HG03571 (cell line): ENCODE measurements at regions not wholly inside any gene's neighbourhood (a gene's known extent, or its start where the extent isn't known, plus 50 kb on each side); places are given as distances from the start of the nearest gene placed in this dataset.

Experiments
- ATAC-seq: cut with Tn5 transposase; IDR thresholded peaks from one replicate; pipeline ENCODE4 v1.9.1; 2021; ENCODE audit not compliant: unreplicated experiment

DNA sequence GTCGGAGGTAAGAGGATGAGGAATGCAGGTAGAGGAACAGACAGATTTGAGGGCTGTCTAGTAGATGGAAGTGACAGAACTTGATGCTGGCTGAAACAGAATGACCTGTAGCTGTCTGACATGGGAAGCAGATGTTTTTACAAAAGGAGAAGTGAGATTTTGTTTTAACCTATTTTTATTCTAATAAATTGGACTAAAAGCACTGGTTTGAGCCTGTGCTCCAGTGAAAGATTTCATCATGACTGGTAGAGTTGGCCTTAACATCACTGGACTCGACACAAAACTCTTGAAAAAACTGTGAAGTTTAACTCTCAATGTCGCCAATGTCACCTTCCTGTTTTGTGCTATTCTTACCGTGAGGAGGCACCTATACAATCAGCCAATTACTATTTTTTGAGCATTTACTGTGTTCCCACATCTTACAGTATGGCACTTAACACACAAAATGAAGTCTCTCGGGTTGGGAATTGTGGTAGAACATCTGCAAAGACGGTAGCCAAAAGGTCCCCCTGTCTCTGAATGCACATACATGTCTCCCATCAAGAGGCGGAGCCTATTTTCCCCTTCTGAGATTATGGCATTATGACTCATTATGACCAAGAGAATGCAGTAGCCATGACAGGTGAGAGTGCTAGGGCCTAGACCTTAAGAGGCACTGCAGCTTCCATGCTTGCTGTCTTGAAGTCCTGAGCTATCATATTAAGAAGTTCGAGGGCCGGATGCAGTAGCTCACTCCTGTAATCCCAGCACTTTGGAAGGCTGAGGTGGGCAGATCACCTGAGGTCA, 93.2 kb downstream of the FOXF2 start:
- ATAC-seq: peak; percentile 52

DNA sequence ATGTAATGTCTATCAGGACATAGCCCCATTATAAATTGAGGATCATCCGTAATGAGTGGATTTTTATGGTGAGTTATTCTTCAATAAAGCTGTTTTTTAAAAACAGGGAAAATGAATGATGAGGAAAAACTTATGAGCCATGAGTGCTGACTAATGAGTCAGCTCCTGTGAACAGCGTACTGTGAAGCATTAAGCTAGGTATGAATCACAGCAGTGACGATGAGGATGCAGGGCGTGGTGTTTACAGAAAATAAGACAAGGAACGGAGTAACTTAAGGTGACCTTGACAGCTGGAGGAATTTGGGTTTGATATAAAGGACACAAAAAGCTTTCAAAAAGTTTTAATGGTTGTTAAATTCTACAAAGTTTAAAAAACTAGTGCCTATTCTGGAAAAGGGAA, 96.3 kb downstream of the FOXF2 start:
- no peak for ATAC-seq

- no peak for ATAC-seq
Observed at GRCh38 chr6:1486387-1486786, 97.0 kb downstream of the FOXF2 start.

GRCh38 chr6:1487239-1487638, 97.9 kb downstream of the FOXF2 start:
- ATAC-seq: no peak

DNA sequence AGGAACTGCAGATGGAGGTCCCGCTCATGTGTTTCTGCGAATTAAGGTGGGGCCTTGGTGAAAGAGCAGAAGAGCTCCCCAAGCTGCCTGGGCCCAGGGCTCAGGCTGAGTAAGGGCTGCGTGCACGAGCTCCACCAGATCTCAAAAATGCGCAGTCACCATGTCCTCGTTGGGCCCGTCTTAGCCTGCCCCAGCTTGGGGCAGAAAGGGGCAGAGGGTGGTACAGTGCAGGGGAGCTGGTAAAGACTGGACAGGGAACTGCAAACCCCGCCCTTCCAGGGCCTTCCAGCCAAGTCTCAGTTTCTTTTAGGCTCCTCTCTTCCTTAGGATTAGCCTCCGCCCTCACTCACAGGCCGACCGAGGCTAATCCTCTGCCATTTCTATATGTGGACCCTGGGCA, 101.6 kb downstream of the FOXF2 start:
- no peak for ATAC-seq

DNA sequence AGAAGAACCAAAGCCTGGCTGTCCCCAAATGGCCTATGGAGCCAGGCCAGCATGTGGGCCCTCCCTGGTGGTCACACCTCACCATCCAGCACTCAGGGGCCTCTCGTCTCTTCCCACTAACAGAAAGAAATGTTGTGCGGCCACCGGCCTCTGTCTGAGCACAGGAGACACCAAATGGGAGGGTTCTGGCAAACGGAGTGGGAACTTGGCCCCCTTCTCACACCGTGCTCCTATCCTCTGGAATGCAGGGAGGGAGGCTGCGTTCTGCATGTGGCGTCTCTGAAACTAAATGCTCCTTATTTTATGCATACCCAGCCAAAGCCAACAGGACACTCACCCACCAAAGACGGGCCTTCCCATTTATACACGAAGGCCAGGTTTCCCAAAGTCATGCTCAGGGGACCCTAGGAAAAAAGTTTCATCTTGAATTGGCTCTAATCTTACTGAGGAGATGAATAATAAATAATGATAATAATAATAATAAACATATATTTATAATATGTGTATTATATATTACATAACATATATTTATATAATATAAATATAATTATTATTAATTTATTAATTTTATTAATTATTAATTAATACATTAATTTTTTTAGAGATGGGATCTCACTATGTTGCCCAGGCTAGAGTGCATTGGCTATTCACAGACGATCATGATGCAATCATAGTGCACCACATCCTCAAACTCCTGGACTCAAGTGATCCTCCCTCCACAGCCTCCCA, 102.4 kb downstream of the FOXF2 start:
- ATAC-seq: no peak

GRCh38 chr6:1494671-1495070, 105.3 kb downstream of the FOXF2 start:
- ATAC-seq: no peak

DNA sequence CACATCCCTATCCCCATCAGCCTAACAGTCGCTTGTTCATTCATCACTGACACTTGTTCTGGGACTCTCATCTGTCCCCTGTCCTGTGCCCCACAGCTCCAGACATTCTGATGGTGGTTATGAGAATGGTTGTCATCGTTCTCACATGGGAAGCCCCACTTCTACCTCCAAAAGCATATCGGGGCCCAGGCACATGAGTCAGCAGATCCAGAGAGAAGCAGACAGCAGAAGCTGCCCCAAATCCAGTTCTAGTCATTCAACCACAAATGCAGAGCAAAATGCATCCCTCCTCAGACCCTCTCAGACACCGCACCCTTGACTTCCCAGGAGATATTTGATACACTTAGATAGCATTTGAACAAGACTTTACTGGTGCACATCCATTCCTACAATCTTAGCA, 106.0 kb downstream of the FOXF2 start:
- ATAC-seq: no peak

- no peak for ATAC-seq
Observed at GRCh38 chr6:1496092-1496491, 106.7 kb downstream of the FOXF2 start.

- ATAC-seq: no peak
Observed at GRCh38 chr6:1496836-1497760, 107.7 kb downstream of the FOXF2 start.

GRCh38 chr6:1497761-1498105, 108.4 kb downstream of the FOXF2 start:
- ATAC-seq: no peak

DNA sequence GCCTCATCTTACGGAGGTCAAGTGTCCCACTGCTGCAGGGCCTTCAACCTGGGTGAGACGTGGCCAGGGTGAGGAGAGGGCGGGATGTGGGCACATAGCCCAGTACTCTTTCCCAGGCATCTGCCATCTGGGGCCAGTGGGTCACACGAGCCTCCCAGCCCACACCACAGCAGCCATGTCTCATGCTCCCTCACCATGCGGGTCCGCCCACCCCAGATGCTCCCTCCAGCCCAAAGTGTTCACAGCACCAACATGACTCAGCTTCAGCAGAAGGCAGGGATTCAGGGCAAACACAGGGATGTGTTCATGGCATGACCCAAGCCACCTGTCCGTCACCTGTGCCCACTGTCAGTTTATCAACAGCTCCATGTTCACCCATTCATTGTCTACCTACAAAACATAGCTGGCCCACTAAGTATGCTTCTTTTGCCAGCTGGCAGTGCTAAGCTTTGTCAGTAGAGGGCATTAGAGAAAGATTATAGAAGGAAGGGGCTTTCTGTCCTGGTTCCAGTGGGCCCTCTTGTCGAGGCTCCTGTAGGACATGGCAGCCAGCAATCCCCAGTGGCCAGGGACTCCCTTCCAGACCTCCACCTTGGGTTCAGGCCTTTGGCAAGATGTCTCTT, 109.2 kb downstream of the FOXF2 start:
- ATAC-seq: no peak

GRCh38 chr6:1499777-1500176, 109.9 kb upstream of the FOXC1 start:
- no peak for ATAC-seq

- ATAC-seq: no peak
Observed at GRCh38 chr6:1500913-1501312, 108.8 kb upstream of the FOXC1 start.

DNA sequence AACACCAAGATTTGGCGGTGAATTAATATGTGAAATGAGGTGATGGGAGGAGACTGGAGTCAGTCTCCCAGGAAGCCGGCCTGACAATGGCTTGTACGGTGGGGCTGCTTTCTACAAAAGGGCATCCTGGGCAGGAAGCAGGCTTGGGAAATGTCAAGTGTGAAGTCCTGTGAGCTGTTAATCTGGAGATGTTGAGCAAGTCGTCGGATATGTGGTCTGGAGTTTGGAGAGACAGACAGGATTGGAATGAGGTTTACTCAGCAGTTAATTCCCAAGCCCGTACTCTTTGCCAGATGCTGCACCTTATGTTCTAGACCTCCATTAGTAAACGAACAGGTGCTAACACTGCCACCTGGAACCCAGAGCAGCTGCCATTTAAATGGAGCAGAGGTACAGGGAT, 107.7 kb upstream of the FOXC1 start:
- ATAC-seq: no peak

DNA sequence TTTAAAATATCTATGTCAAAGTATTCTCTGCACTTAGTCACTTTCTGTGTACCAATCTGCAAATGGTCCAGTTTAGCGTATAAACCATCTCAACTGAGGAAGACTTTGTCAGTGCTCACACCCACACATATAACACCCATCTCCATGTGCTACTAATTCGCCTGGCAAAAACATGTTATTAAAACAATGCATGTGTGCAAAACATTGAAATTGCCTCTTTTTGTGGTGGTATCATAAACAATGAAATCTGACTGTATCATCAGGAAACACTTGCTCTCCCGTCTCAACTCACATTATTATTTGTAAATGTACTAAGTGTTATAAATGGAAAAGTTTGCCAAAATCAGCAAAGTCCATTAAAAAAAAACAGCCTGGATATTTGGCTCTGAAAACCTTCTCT, 105.9 kb upstream of the FOXC1 start:
- ATAC-seq: no peak

GRCh38 chr6:1504465-1504864, 105.2 kb upstream of the FOXC1 start:
- no peak for ATAC-seq

DNA sequence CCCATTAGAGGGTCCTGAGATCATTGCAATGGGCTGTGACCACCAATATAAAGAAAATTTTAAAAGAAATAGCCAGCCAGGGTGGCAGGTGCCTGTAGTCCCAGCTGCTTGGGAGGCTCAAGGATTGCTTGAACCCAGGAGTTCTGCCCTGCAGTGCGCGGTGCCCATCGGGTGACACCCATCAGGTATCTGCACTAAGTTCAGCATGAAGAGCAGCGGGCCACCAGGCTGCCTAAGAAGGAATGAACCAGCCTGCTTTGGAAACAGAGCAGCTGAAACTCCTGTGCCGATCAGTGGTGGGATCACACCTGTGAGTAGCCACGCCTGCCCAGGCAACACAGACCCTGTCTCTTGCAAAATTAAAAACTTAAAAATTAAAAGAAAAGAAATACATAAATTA, 102.5 kb upstream of the FOXC1 start:
- ATAC-seq: no peak

DNA sequence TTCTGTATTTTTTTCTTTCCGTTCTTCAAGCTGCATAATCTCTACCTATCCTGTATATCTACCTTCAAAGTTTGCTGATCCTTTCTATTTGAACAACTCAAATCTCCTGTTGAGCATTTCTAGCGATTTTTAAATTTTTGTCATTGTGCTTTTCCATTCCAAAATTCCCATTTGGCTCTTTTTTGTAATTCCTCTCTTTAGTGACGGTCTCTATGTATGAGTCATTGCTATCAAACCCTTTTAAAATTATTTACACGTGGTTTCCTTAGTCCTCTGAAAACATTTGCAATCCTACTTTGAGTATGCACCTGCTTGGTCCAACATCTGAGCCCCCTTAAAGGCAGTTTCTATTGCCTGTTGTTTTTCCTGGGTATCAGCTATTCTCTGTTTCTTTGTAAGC, 100.5 kb upstream of the FOXC1 start:
- no peak for ATAC-seq

DNA sequence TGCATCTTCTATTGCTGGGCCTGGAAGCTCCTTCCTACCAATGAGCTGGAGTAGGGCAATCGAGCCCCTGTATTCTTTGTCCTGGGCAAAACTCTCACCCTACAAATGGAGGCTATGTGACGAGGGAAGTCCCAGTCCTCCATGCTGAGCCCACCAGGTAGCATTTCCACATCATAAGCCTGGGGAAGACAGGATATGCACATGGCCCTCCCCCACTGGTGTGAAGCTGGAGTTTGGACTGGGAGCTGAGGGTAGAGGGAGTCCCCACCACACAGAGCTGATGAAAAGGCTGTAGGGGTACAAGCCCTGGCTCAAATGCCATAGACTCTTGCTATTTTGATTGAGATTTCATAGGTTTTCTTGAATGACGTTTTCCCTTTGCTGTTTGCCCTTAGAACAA, 99.5 kb upstream of the FOXC1 start:
- no peak for ATAC-seq

DNA sequence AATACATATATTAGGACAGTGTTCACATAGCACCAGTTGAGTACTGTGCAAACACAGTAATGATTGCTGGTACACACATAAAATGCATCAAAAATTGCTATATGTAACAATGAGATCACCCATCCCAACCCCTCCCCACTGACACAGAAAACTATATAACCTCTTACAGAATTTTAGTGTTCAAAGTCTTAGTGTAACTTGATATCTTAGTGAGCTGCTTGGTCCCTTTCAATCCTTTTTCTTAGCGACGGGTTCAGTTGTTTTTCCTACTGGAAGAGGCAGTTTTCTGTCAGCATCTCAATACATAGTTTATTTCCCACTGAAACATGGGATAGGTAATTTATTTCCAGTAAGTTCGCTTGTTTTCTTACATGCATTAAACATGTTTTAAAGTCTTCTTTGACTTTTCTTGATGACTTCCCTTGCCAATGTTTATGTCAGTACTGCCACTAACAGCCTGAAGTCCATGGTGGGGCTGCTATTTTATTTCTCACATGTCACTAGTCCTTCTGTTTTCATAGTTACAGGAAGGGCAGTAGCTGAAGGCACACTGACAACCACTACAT, 96.4 kb upstream of the FOXC1 start:
- ATAC-seq: no peak
